Neutrophil (primary cell): ENCODE measurements at regions not wholly inside any gene's neighbourhood (a gene's known extent, or its start where the extent isn't known, plus 50 kb on each side); places are given as distances from the start of the nearest gene placed in this dataset.
"Not testable (repeated sequence)": the region's sequence is repeated elsewhere in the genome, so short reads cannot be mapped to it uniquely, and the experiment has no call there.

ENCODE experiments used
- H3K27ac ChIP-seq: fragments of 200-600 bp; sonication (generic); 2 replicates; pipeline ENCODE4 v1.5.1; 2016; ENCODE audit warnings: mild to moderate bottlenecking, moderate library complexity
- H3K27me3 ChIP-seq: fragments of 200-600 bp; sonication (generic); 2 replicates; pipeline ENCODE4 v1.6.0; 2016; ENCODE audit warnings: mild to moderate bottlenecking
- H3K36me3 ChIP-seq: fragments of 200-600 bp; sonication (generic); 2 replicates; pipeline ENCODE4 v1.5.1; 2017
- H3K4me1 ChIP-seq, 2 experiments: fragments of 200-600 bp in 1 of 2; sonication (generic) in 1 of 2; 1 replicate in 1 of 2; 2 replicates in 1 of 2; pipeline versions ENCODE4 v1.5.1 to v1.6.1; 2013 to 2016; ENCODE audit warnings: low read depth in 1 of 2, low read length in 1 of 2, mild to moderate bottlenecking in 1 of 2, moderate library complexity in 1 of 2; ENCODE audit not compliant: control insufficient read depth in 1 of 2, insufficient read depth in 1 of 2
- H3K4me3 ChIP-seq, 2 experiments: fragments of 200-600 bp in 1 of 2; sonication (generic) in 1 of 2; 1 replicate in 1 of 2; 2 replicates in 1 of 2; pipeline ENCODE4 v1.5.1; 2013 to 2016; ENCODE audit warnings: low read depth in 1 of 2, low read length in 1 of 2, mild to moderate bottlenecking in 1 of 2, moderate library complexity in 1 of 2
- H3K9me3 ChIP-seq: fragments of 200-600 bp; sonication (generic); 2 replicates; pipeline ENCODE4 v1.5.1; 2016
- CTCF ChIP-seq: fragments of 200-600 bp; sonication (generic); IDR thresholded peaks from 2 replicates; pipeline ENCODE4 v1.5.1; 2016; ENCODE audit warnings: antibody characterized with exemption

GRCh38 chr22:25478528-25478927 is 85.9 kb upstream of the GRK3 start:
- no peak overlapping the region for H3K27ac ChIP-seq
- H3K36me3 ChIP-seq = peaks cover 13% of the 10 kb centered on the region
- H3K9me3 ChIP-seq = no peaks in the 10 kb centered on the region
- TF ChIP-seq CTCF = no peak
- H3K27me3 ChIP-seq = no peaks in the 10 kb centered on the region
- no peaks in the 10 kb centered on the region for H3K4me1 ChIP-seq
- no peak overlapping the region for H3K4me3 ChIP-seq

DNA sequence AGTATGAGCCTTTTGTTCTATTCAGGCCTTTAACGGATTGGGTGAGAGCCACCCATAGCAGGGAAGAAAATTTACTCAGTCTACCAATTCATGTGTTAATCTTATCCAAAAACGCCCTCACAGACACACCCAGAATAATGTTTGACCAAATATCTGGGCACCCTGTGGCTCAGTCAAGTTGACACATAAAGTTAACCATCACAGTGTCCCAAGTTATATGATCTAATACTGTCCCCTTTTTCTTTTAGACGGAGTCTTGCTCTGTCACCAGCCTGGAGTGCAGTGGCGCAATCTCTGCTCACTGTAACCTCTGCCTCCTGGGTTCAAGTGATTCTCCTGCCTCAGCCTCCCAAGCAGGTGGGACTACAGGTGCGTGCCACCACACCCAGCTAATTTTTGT is 83.6 kb upstream of the GRK3 start:
- H3K36me3 ChIP-seq = peaks cover 34% of the 10 kb centered on the region
- not testable (repeated sequence) for H3K9me3 ChIP-seq, H3K27me3 ChIP-seq, H3K4me1 ChIP-seq, H3K27ac ChIP-seq, H3K4me3 ChIP-seq

DNA sequence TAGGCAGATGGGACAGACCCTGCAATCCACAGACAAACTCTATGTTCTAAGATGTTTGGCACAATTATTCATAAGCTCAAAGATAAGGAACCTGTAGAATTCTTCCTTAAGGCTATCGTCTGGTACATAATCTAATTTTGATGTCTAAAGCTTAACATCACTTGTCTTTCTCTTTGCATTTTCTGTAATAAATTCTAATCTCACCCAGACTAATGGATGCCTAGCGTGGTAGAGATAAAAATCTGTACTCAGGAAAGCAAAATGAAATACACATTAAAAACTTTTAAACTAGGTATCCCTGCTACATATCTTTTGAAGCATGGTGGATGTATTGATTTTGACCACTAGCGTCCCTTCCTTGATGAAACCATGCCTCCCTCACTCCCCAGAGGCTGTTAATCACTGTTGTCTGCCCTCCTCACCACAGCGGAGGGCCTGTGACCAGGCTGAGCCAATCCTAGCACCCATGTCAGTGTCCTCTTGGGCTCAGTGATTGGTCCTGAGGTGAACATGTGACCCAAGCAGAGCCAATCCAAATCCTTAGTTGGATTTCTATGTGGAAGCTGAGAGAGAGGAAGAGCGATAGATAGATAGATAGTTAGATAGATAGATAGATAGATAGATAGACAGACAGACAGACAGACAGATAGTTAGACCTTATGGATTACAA is 82.2 kb upstream of the GRK3 start:
- Histone ChIP-seq H3K4me1 (no peaks in the 10 kb centered on the region), H3K9me3 (no peaks in the 10 kb centered on the region), H3K4me3 (no peak overlapping the region), H3K27me3 (no peaks in the 10 kb centered on the region), H3K36me3 (peaks cover 36% of the 10 kb centered on the region), H3K27ac (no peak overlapping the region)
- TF ChIP-seq CTCF = no peak

DNA sequence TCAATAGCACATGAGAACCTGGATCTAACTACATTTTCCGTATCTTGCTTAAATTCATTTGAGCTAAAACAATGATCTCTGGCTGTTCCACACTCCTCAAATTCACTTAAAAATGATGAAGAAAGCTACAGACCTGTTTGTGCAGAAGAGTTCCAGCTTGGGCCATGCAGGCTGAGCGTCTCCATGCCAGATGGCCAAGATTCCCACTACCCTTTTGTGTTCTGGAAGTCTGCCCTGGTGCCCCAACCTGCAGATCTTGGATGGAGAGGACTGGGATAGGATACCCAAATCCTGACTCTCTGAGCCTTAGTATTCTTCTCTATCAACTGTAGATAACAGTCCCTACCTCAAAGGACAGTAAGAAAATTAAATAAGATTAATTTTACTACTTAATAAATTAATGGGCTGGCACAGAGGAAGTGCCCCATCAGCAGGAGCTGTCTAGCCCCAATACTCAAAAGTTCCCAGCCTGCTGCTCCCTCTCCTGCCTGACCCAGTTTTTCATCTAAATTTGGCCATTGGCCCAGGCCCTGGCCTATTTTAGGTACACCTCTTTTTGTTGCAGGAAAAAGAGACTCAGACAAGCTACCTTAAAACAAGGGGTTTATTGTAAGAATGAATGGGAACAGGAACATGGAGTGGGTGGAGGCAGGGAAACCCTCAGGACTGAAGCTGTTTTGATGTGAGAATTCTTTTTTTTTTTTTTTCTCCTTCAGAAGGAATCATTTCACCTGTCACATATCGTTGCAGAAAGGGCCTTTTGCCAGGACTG is 81.4 kb upstream of the GRK3 start:
- peaks cover 36% of the 10 kb centered on the region for H3K36me3 ChIP-seq

DNA sequence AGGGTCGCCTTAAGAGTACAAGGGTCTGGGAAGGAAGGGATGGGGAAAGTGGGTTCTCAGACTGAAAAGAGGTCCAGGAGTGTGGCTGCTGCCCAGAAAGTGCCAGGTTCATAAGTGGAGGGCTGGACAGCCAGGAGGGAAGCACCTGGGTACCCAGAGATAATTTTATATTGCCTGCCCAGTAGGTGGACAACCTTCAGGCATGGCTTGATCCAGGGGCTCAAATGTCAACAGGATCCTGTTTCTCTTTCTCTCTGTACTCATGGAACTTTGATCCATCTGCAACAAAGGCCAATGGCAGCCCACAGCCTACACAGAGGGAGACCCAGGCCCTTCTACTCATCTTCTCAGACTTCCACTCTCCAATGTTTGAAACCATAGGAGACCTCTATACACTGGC is 80.5 kb upstream of the GRK3 start:
- Histone ChIP-seq H3K27me3 (no peaks in the 10 kb centered on the region), H3K27ac (no peak overlapping the region), H3K9me3 (no peaks in the 10 kb centered on the region), H3K4me1 (no peaks in the 10 kb centered on the region), H3K4me3 (no peak overlapping the region), H3K36me3 (peaks cover 36% of the 10 kb centered on the region)
- no peak for TF ChIP-seq CTCF

More for the DNA sequence above, 81.4 kb upstream of the GRK3 start:
- Histone ChIP-seq H3K27ac (no peak overlapping the region), H3K4me3 (no peak overlapping the region), H3K4me1 (no peaks in the 10 kb centered on the region), H3K9me3 (no peaks in the 10 kb centered on the region), H3K27me3 (no peaks in the 10 kb centered on the region)
- TF ChIP-seq CTCF = no peak

GRCh38 chr22:25484521-25485315 is 79.8 kb upstream of the GRK3 start:
- no peak for TF ChIP-seq CTCF
- Histone ChIP-seq H3K27ac (no peak overlapping the region), H3K36me3 (peaks cover 36% of the 10 kb centered on the region), H3K27me3 (no peaks in the 10 kb centered on the region), H3K4me3 (no peak overlapping the region), H3K9me3 (no peaks in the 10 kb centered on the region), H3K4me1 (no peaks in the 10 kb centered on the region)
